ENCODE measurements at regions not wholly inside any gene's neighbourhood (a gene's known extent, or its start where the extent isn't known, plus 50 kb on each side); places are given as distances from the start of the nearest gene placed in this dataset.

DNA sequence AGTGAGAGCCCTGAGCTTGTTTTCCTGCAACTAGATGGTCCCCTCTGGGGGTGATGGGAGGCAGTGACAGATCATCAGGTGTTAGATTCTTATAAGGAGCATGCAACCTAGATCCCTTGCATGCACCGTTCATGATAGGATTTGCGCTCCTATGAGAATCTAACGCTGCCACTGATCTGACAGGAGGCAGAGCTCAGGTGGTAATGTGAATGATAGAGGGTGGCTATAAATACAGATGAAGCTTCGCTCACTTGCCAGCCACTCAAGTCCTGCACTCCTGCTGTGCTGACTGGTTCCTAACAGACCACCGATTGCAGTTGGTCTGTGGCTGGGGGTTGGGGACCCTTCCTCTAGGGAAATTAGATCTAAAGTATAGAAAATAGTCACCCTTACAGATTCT lies 290.6 kb upstream of the ADCY2 start:
- no peaks in the 10 kb centered on the region for H3K9me3 ChIP-seq (ENCODE audit: control insufficient read depth, low read depth, low read length)
- no CpG with 5 or more reads among the region's 5 CpGs for WGBS (ENCODE audit: extremely low coverage, insufficient read length, low lambda C conversion rate)
- no peak overlapping the region for H3K4ac ChIP-seq (ENCODE audit: low read depth, low read length)
- H3K9me3 Mint-ChIP-seq, result no peaks in the 10 kb centered on the region
- no peak overlapping the region for H3K27ac ChIP-seq (ENCODE audit: insufficient read length, low read depth, low read length)
- H4K5ac ChIP-seq (ENCODE audit: insufficient read length, low read depth, low read length), result no peak overlapping the region
- peaks cover 4% of the 10 kb centered on the region; the same call in 1 of the 2 replicates for H3K27me3 Mint-ChIP-seq (ENCODE audit: low read depth)
- no peak overlapping the region for H4K91ac ChIP-seq (ENCODE audit: insufficient read length, low read depth, low read length)
- H3K4me2 ChIP-seq (ENCODE audit: insufficient read depth, insufficient read length, low read length), result no peak overlapping the region
- no peaks in the 10 kb centered on the region for H3K79me1 ChIP-seq (ENCODE audit: insufficient read depth, low read depth, low read length, poor library complexity, severe bottlenecking)
- TF ChIP-seq, protein P1, sequence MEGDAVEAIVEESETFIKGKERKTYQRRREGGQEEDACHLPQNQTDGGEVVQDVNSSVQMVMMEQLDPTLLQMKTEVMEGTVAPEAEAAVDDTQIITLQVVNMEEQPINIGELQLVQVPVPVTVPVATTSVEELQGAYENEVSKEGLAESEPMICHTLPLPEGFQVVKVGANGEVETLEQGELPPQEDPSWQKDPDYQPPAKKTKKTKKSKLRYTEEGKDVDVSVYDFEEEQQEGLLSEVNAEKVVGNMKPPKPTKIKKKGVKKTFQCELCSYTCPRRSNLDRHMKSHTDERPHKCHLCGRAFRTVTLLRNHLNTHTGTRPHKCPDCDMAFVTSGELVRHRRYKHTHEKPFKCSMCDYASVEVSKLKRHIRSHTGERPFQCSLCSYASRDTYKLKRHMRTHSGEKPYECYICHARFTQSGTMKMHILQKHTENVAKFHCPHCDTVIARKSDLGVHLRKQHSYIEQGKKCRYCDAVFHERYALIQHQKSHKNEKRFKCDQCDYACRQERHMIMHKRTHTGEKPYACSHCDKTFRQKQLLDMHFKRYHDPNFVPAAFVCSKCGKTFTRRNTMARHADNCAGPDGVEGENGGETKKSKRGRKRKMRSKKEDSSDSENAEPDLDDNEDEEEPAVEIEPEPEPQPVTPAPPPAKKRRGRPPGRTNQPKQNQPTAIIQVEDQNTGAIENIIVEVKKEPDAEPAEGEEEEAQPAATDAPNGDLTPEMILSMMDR (conservative IDR thresholded peaks at IDR 0.05), result no peak
- H3K14ac ChIP-seq (ENCODE audit: insufficient read depth, low read length), result no peak overlapping the region
- H3K23me2 ChIP-seq (ENCODE audit: insufficient read length, low read depth, low read length, poor library complexity, severe bottlenecking), result no peaks in the 10 kb centered on the region
- no peak overlapping the region for H2BK12ac ChIP-seq (ENCODE audit: insufficient read length, low read depth, low read length)
- no peak overlapping the region for H2AK5ac ChIP-seq (ENCODE audit: insufficient read length, low read length)
- no peak overlapping the region for H3K27ac Mint-ChIP-seq
- no peak overlapping the region for H3K56ac ChIP-seq (ENCODE audit: insufficient read length, low read depth, low read length)
- no peak overlapping the region for H2BK20ac ChIP-seq (ENCODE audit: low read depth, low read length, poor library complexity, severe bottlenecking)
- no peak overlapping the region for H4K8ac ChIP-seq (replicated peaks; ENCODE audit: insufficient read length, low read depth, low read length)
- DNase-seq, result no peak
- H2AFZ ChIP-seq (ENCODE audit: low read length), result no peak overlapping the region
- H3K36me3 Mint-ChIP-seq (ENCODE audit: insufficient read depth in 1 of 3, low read depth in 3 of 3), result no peaks in the 10 kb centered on the region
- no peaks in the 10 kb centered on the region for H3K27me3 ChIP-seq (ENCODE audit: insufficient read depth, low read length)
- no peak overlapping the region for H3K4me3 Mint-ChIP-seq
- no peak overlapping the region for H3K18ac ChIP-seq (ENCODE audit: insufficient read length, low read depth, low read length)
- H2BK5ac ChIP-seq (ENCODE audit: insufficient read length, low read length), result no peak overlapping the region
- no peak overlapping the region for H3T11ph ChIP-seq (ENCODE audit: low read length)
- H3K9ac ChIP-seq (ENCODE audit: extremely low read depth, insufficient read length, low read length), result no peak overlapping the region
- no peaks in the 10 kb centered on the region for H3K4me1 ChIP-seq (ENCODE audit: insufficient read depth, low read length)
- H2BK15ac ChIP-seq (ENCODE audit: low read depth, low read length), result no peak overlapping the region
- no peaks in the 10 kb centered on the region for H4K20me1 ChIP-seq (ENCODE audit: control insufficient read depth, insufficient read depth, insufficient read length)
- H3K23ac ChIP-seq (ENCODE audit: insufficient read length, low read depth, low read length), result no peak overlapping the region
- H3K4me1 Mint-ChIP-seq, result 0 out of 4 replicates have a peak, but pooled peaks cover 0 to 4% of the 10 kb centered on the region in 2 experiments
- no peaks in the 10 kb centered on the region for H3K79me2 ChIP-seq (ENCODE audit: insufficient read depth, low read length)
- no peak overlapping the region for H2BK120ac ChIP-seq (ENCODE audit: low read depth, low read length, poor library complexity, severe bottlenecking)

Data from H9 (cell line).